HepG2 (cell line): ENCODE measurements at regions not wholly inside any gene's neighbourhood (a gene's known extent, or its start where the extent isn't known, plus 50 kb on each side); places are given as distances from the start of the nearest gene placed in this dataset.

Experiments used
- ATAC-seq: fragments of 200-7000 bp; cut with Tn5 transposase; 3 replicates; pipeline ENCODE4 v1.9.1; 2020; ENCODE audit warnings: mild to moderate bottlenecking, moderate library complexity
- BruUV-seq: library from RNA; stranded (reverse); fragments of 400-500 nt; replicated peaks from 2 replicates; lab custom pipeline; 2021; lab: Mats Ljungman, UMichigan
- CTCF ChIA-PET: fragments of 300-600 bp; formaldehyde crosslinking; extraction: SDS; loops from one replicate; lab custom pipeline; 2021; ENCODE audit warnings: low total read pairs, inconsistent platforms, low intra/inter-chr PET ratio; lab: Yijun Ruan, JAX
- POLR2A ChIA-PET: fragments of 350-600 bp; sonication (Branson Sonifier 250); formaldehyde crosslinking; loops from one replicate; lab custom pipeline; 2020; ENCODE audit warnings: antibody characterized with exemption, inconsistent platforms; lab: Yijun Ruan, JAX
- DNase-seq: peaks from one replicate; pipeline ENCODE4 v3.0.0-alpha.2; 2015; ENCODE audit warnings: low spot score
- FAIRE-seq: peaks from 3 replicates; lab custom pipeline; 2011; peaks lifted over from hg19 to GRCh38; lab: Jason Lieb, UNC
- H2AFZ ChIP-seq: one replicate; pipeline ENCODE4 v1.6.1; 2011; ENCODE audit warnings: low read length, inconsistent platforms
- H3K27ac ChIP-seq: fragments of 300-600 bp; 3 replicates; pipeline ENCODE4 v1.8.0; 2011; ENCODE audit warnings: mixed run types, mild to moderate bottlenecking, mixed read lengths, low read length, inconsistent platforms; ENCODE audit not compliant: insufficient read depth; ENCODE audit errors: extremely low read length
- H3K27me3 ChIP-seq, 2 experiments: fragments of 200-600 bp in 1 of 2; 2 replicates in 1 of 2; 3 replicates in 1 of 2; pipeline versions ENCODE4 v1.6.0 to v1.8.0; 2011; ENCODE audit warnings: low read length in 2 of 2, mild to moderate bottlenecking in 2 of 2, moderate library complexity in 2 of 2, inconsistent platforms in 1 of 2; ENCODE audit not compliant: insufficient read depth in 2 of 2, control insufficient read depth in 1 of 2
- H3K36me3 ChIP-seq, 2 experiments: fragments of 200-600 bp in 1 of 2; replicated peaks in 1 of 2; 2 replicates in 1 of 2; 3 replicates in 1 of 2; pipeline versions ENCODE4 v1.5.1 to v1.8.0; 2011; ENCODE audit warnings: low read length in 2 of 2, inconsistent platforms in 1 of 2; ENCODE audit not compliant: insufficient read depth in 2 of 2, control insufficient read depth in 1 of 2
- H3K4me1 ChIP-seq: 2 replicates; pipeline ENCODE4 v1.5.1; 2012; ENCODE audit warnings: low read length, inconsistent platforms; ENCODE audit not compliant: insufficient read depth
- H3K4me2 ChIP-seq: 2 replicates; pipeline ENCODE4 v1.6.0; 2011; ENCODE audit warnings: low read depth, low read length, inconsistent platforms
- H3K4me3 ChIP-seq, 3 experiments: fragments of 200-600 bp in 1 of 3; sonication (generic), shearing (Covaris generic) in 1 of 3; replicated peaks in 1 of 3; 2 replicates each; pipeline ENCODE4 v1.5.1; 2011 to 2016; ENCODE audit warnings: low read length in 3 of 3, inconsistent platforms in 2 of 3, low read depth in 2 of 3, mild to moderate bottlenecking in 2 of 3, control low read depth in 1 of 3, mixed read lengths in 1 of 3; ENCODE audit not compliant: insufficient read depth in 1 of 3
- H3K79me2 ChIP-seq: one replicate; pipeline ENCODE4 v1.6.1; 2011; ENCODE audit warnings: low read length, inconsistent platforms; ENCODE audit not compliant: insufficient read depth
- H3K9ac ChIP-seq: 2 replicates; pipeline ENCODE4 v1.6.0; 2011; ENCODE audit warnings: mild to moderate bottlenecking, low read depth, low read length, inconsistent platforms; ENCODE audit not compliant: insufficient read depth
- H3K9me3 ChIP-seq: 2 replicates; pipeline ENCODE4 v1.5.1; 2012; ENCODE audit warnings: mild to moderate bottlenecking, low read length
- H4K20me1 ChIP-seq: 2 replicates; pipeline ENCODE4 v1.6.0; 2011; ENCODE audit warnings: inconsistent platforms, mild to moderate bottlenecking, low read length, moderate library complexity; ENCODE audit not compliant: insufficient read depth
- FOXM1 ChIP-seq: sonication (generic); formaldehyde crosslinking; IDR thresholded peaks from 2 replicates; pipeline ENCODE4 v1.5.0; 2020; ENCODE audit warnings: missing genetic modification reagents
- MAFF ChIP-seq: IDR thresholded peaks from 2 replicates; pipeline ENCODE4 v1.6.1; 2011; ENCODE audit warnings: low read depth, low read length, improper control_type of control experiment
- MEIS1 ChIP-seq: sonication (generic); formaldehyde crosslinking; IDR thresholded peaks from 2 replicates; pipeline ENCODE4 v1.9.0; 2021; ENCODE audit warnings: mild to moderate bottlenecking, missing genetic modification reagents, moderate library complexity, borderline replicate concordance
- NPAS2 ChIP-seq: sonication (generic); formaldehyde crosslinking; IDR thresholded peaks from 2 replicates; pipeline ENCODE4 v1.8.0; 2022; ENCODE audit warnings: mild to moderate bottlenecking, missing genetic modification reagents, borderline replicate concordance
- PAWR ChIP-seq: sonication (generic); formaldehyde crosslinking; IDR thresholded peaks from 2 replicates; pipeline ENCODE4 v1.4.0; 2020; ENCODE audit warnings: missing genetic modification reagents, mild to moderate bottlenecking, borderline replicate concordance
- PCBP1 ChIP-seq: fragments of 200-400 bp; formaldehyde crosslinking; IDR thresholded peaks from 2 replicates; pipeline ENCODE4 v1.6.1; 2017; ENCODE audit warnings: mild to moderate bottlenecking, low read depth, low read length, borderline replicate concordance
- PRMT3 ChIP-seq: sonication (generic); formaldehyde crosslinking; IDR thresholded peaks from 2 replicates; pipeline ENCODE4 v1.8.1; 2022; ENCODE audit warnings: low read depth, mild to moderate bottlenecking, moderate library complexity, missing genetic modification reagents, borderline replicate concordance
- TCF7 ChIP-seq: sonication (generic); IDR thresholded peaks from 2 replicates; pipeline ENCODE4 v1.6.1; 2016; ENCODE audit warnings: antibody characterized with exemption, low read depth
- YY1 ChIP-seq: IDR thresholded peaks from 2 replicates; pipeline ENCODE4 v1.6.1; 2011; ENCODE audit warnings: low read length, low read depth, moderate library complexity, mild to moderate bottlenecking; ENCODE audit not compliant: insufficient read depth, insufficient replicate concordance
- ZFP36L2 ChIP-seq: sonication (generic); formaldehyde crosslinking; IDR thresholded peaks from 2 replicates; pipeline ENCODE4 v1.4.0; 2020; ENCODE audit warnings: missing genetic modification reagents
- ZNF552 ChIP-seq: sonication (generic); formaldehyde crosslinking; IDR thresholded peaks from 2 replicates; pipeline ENCODE4 v1.9.0; 2022; ENCODE audit warnings: missing genetic modification reagents, mild to moderate bottlenecking, borderline replicate concordance
- ZNF589 ChIP-seq: sonication (generic); formaldehyde crosslinking; conservative IDR thresholded peaks from 2 replicates; pipeline ENCODE4 v1.8.0; 2022; ENCODE audit warnings: mild to moderate bottlenecking, moderate library complexity, missing genetic modification reagents
- ZNF713 ChIP-seq: sonication (generic); formaldehyde crosslinking; IDR thresholded peaks from 2 replicates; pipeline ENCODE4 v1.4.0; 2020; ENCODE audit warnings: mild to moderate bottlenecking, missing genetic modification reagents
- ZNF782 ChIP-seq: sonication (generic); formaldehyde crosslinking; IDR thresholded peaks from 2 replicates; pipeline ENCODE4 v1.4.0; 2020; ENCODE audit warnings: missing genetic modification reagents, mild to moderate bottlenecking, borderline replicate concordance
- ZNF891 ChIP-seq: sonication (generic); formaldehyde crosslinking; IDR thresholded peaks from 2 replicates; pipeline ENCODE4 v1.5.0; 2020; ENCODE audit warnings: mild to moderate bottlenecking, missing genetic modification reagents
- WGBS: methylation state at CpG from one replicate; pipeline ENCODE4 v1.1.6; 2017; ENCODE audit warnings: low lambda C conversion rate; 5-methylcytosine and 5-hydroxymethylcytosine counted together
- in situ Hi-C: cut with HindIII; loops from 2 replicates; pipeline ENCODE4 v1.10.0; 2017; ENCODE audit warnings: low pct_unique_long_range_greater_than_20kb; ENCODE audit not compliant: extremely low pct_ligation_motif_present
- intact Hi-C: fragments of 100-400 bp; cut with micrococcal nuclease; formaldehyde crosslinking; loops from one replicate; pipeline ENCODE4 v1.10.0; 2022; ENCODE audit not compliant: unreplicated experiment
- TF ChIP-seq, protein P1 (sequence below): IDR thresholded peaks from 2 replicates; pipeline ENCODE4 v1.6.1; 2016; ENCODE audit warnings: low read depth, missing genetic modification reagents, missing compliant biosample characterization

DNA sequence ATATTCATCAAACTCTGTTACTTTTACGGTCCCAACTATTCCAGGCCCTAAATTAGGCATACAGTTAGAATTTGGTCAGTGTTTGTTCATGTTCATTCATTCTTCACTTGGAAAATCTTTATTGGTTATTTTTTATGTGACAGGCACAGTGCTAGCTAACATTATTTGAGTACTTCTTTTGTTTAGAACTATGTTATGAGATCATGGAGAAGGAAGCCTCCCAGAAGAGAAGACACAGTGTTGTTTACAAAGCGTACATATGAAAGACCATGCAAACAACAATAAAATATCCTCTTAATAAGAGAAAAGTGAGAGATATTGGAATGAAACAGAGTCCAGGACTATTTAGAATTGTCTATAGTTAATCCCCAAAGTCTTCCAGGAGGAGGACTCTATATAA, 399.2 kb downstream of the LRIG3 start:
- Histone ChIP-seq H3K9ac (no peak overlapping the region), H2AFZ (no peak overlapping the region), H3K4me1 (no peaks in the 10 kb centered on the region), H3K36me3 (no peaks in the 10 kb centered on the region), H4K20me1 (no peaks in the 10 kb centered on the region), H3K9me3 (peaks cover 24% of the 10 kb centered on the region), H3K27me3 (no peaks in the 10 kb centered on the region), H3K4me3 (no peak overlapping the region), H3K27ac (no peak overlapping the region), H3K4me2 (no peak overlapping the region), H3K79me2 (no peaks in the 10 kb centered on the region)
- intact Hi-C loops (no loop called here), in situ Hi-C loops (no loop called here)
- TF ChIP-seq PRMT3 (CRISPR knock-in tag), result no peak
- no peak for TF ChIP-seq ZFP36L2 (CRISPR knock-in tag)
- no peak for TF ChIP-seq YY1
- no peak for TF ChIP-seq PCBP1
- no peak for TF ChIP-seq MEIS1 (CRISPR knock-in tag)
- no peak for TF ChIP-seq MAFF
- TF ChIP-seq, protein P1, sequence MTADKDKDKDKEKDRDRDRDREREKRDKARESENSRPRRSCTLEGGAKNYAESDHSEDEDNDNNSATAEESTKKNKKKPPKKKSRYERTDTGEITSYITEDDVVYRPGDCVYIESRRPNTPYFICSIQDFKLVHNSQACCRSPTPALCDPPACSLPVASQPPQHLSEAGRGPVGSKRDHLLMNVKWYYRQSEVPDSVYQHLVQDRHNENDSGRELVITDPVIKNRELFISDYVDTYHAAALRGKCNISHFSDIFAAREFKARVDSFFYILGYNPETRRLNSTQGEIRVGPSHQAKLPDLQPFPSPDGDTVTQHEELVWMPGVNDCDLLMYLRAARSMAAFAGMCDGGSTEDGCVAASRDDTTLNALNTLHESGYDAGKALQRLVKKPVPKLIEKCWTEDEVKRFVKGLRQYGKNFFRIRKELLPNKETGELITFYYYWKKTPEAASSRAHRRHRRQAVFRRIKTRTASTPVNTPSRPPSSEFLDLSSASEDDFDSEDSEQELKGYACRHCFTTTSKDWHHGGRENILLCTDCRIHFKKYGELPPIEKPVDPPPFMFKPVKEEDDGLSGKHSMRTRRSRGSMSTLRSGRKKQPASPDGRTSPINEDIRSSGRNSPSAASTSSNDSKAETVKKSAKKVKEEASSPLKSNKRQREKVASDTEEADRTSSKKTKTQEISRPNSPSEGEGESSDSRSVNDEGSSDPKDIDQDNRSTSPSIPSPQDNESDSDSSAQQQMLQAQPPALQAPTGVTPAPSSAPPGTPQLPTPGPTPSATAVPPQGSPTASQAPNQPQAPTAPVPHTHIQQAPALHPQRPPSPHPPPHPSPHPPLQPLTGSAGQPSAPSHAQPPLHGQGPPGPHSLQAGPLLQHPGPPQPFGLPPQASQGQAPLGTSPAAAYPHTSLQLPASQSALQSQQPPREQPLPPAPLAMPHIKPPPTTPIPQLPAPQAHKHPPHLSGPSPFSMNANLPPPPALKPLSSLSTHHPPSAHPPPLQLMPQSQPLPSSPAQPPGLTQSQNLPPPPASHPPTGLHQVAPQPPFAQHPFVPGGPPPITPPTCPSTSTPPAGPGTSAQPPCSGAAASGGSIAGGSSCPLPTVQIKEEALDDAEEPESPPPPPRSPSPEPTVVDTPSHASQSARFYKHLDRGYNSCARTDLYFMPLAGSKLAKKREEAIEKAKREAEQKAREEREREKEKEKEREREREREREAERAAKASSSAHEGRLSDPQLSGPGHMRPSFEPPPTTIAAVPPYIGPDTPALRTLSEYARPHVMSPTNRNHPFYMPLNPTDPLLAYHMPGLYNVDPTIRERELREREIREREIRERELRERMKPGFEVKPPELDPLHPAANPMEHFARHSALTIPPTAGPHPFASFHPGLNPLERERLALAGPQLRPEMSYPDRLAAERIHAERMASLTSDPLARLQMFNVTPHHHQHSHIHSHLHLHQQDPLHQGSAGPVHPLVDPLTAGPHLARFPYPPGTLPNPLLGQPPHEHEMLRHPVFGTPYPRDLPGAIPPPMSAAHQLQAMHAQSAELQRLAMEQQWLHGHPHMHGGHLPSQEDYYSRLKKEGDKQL (CRISPR knock-in tag), result no peak
- no peak for TF ChIP-seq FOXM1 (CRISPR knock-in tag)
- TF ChIP-seq PAWR, result no peak
- no peak for TF ChIP-seq ZNF782 (CRISPR knock-in tag)
- no peak for TF ChIP-seq ZNF713 (CRISPR knock-in tag)
- no peak for TF ChIP-seq ZNF891 (CRISPR knock-in tag)
- TF ChIP-seq TCF7, result no peak
- TF ChIP-seq ZNF589 (CRISPR knock-in tag), result no peak
- no peak for TF ChIP-seq NPAS2
- TF ChIP-seq ZNF552 (CRISPR knock-in tag), result no peak
- ATAC-seq, result no peak
- CTCF ChIA-PET, result no interaction called here
- no peak for FAIRE-seq
- WGBS, result 3% methylated on average over 2 of the region's 2 CpGs
- no peak for DNase-seq
- POLR2A ChIA-PET, result no interaction called here
- no TSS peak for BruUV-seq
